Tibial nerve (tissue), 4 donors: ENCODE measurements at regions not wholly inside any gene's neighbourhood (a gene's known extent, or its start where the extent isn't known, plus 50 kb on each side); places are given as distances from the start of the nearest gene placed in this dataset.

Source experiments
- CTCF ChIP-seq, 5 experiments: fragments of 200-600 bp in 3 of 5; fragments of 450-650 bp in 2 of 5; sonication (generic) in 3 of 5; IDR thresholded peaks; one replicate each; pipeline ENCODE4 v1.5.1; 2016 to 2019; ENCODE audit warnings: antibody characterized with exemption in 5 of 5, mild to moderate bottlenecking in 3 of 5, moderate library complexity in 2 of 5
- EP300 ChIP-seq, 2 donors: sonication (generic); formaldehyde crosslinking; IDR thresholded peaks; one replicate each; pipeline ENCODE4 v1.6.1; 2017; ENCODE audit warnings: antibody characterized with exemption in 2 of 2, mild to moderate bottlenecking in 1 of 2

DNA sequence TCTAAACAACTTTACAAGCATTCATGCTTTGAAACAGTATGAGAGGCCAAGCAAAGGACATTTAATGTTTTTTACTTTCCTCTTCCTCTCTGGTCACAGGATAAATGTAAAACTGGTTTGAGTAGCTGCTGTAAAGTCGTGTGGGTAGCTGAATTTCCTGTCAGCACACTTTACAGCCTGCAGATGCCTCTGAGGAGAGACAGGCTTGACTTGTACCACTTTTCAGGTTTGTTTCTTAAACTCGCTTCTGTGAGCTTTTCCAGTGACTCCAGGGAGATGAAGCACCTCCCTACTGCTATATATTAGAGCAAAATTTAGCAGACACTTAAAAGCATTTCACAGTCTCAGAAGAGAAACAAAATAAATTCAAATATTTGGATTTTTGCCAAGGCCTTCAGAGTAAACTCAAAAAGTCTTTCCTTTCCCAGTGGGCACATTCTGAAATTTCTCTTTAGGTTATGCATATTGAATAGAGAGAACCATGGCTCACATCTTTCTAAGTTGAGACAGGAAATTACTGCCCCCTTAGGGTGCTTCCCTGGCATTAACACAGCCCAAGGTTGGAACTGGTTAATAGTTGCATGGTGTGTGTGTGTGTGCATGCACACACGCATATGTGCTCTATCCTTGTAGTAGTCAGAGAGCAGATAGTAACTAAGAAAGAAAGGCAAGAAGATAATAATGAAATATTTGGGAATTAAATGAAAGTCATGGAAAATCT, 557.3 kb upstream of the MIS18BP1 start:
- TF ChIP-seq CTCF (IDR thresholded peaks at IDR 0.05), result no peak
- no peak for TF ChIP-seq EP300 (IDR thresholded peaks at IDR 0.05)
